Neural cell (in vitro differentiated cells): ENCODE measurements at regions not wholly inside any gene's neighbourhood (a gene's known extent, or its start where the extent isn't known, plus 50 kb on each side); places are given as distances from the start of the nearest gene placed in this dataset.
"Not testable (repeated sequence)": the region's sequence is repeated elsewhere in the genome, so short reads cannot be mapped to it uniquely, and the experiment has no call there.

Experiments
- EP300 ChIP-seq: fragments of 450-650 bp; conservative IDR thresholded peaks from 2 replicates; pipeline ENCODE4 v1.6.1; 2014; ENCODE audit warnings: antibody characterized with exemption, mild to moderate bottlenecking, moderate library complexity; ENCODE audit not compliant: poor library complexity, severe bottlenecking
- EZH2 ChIP-seq: fragments of 200-600, 300-800 bp; shearing (Covaris generic), sonication (generic); IDR thresholded peaks from 2 replicates; pipeline ENCODE4 v1.6.1; 2014; ENCODE audit warnings: antibody characterized with exemption, low read length, borderline replicate concordance, mild to moderate bottlenecking; ENCODE audit not compliant: insufficient read depth, poor library complexity, severe bottlenecking
- POLR2AphosphoS5 ChIP-seq: IDR thresholded peaks from 2 replicates; pipeline ENCODE4 v1.6.1; 2012
- TF ChIP-seq, protein P1 (sequence below): fragments of 450-650 bp; IDR thresholded peaks from 2 replicates; pipeline ENCODE4 v1.5.1; 2014; ENCODE audit warnings: antibody characterized with exemption, mild to moderate bottlenecking, moderate library complexity; ENCODE audit not compliant: poor library complexity, severe bottlenecking

DNA sequence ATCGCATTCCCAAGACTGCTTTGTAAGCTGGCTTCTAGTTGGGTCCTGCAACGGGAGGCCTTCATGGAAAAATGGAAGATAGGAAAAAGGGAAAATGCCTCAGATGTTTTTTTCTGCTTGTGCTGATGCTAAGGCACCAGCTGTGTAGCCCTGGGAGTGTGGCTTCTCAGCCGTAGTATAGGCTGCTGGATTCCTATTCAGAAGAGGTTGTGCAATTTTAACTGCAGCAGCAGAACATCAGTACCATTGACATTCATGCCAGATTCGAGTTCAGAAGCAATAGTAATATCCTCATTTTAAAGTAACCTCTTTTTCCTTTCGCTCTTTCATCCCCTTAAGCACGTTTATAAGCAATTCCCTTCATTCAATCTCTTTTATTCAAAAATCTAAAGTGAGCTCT, 119.1 kb upstream of the KCTD3 start:
- not testable (repeated sequence) for TF ChIP-seq EZH2, POLR2AphosphoS5, EP300
- TF ChIP-seq, protein P1, sequence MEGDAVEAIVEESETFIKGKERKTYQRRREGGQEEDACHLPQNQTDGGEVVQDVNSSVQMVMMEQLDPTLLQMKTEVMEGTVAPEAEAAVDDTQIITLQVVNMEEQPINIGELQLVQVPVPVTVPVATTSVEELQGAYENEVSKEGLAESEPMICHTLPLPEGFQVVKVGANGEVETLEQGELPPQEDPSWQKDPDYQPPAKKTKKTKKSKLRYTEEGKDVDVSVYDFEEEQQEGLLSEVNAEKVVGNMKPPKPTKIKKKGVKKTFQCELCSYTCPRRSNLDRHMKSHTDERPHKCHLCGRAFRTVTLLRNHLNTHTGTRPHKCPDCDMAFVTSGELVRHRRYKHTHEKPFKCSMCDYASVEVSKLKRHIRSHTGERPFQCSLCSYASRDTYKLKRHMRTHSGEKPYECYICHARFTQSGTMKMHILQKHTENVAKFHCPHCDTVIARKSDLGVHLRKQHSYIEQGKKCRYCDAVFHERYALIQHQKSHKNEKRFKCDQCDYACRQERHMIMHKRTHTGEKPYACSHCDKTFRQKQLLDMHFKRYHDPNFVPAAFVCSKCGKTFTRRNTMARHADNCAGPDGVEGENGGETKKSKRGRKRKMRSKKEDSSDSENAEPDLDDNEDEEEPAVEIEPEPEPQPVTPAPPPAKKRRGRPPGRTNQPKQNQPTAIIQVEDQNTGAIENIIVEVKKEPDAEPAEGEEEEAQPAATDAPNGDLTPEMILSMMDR: not testable (repeated sequence)
